ENCODE measurements at regions not wholly inside any gene's neighbourhood (a gene's known extent, or its start where the extent isn't known, plus 50 kb on each side); places are given as distances from the start of the nearest gene placed in this dataset.
A peak's percentile ranks its signal among the peaks of the same experiment; 100 is the strongest.

GRCh38 chr13:69556540-69557196 is 551.0 kb upstream of the ATXN8OS start:
- Histone ChIP-seq H3K9me2 (replicated peaks; ENCODE audit: low read length) (no peaks in the 10 kb centered on the region), H2AFZ (ENCODE audit: low read length) (peak overlapping the region; percentile 22; the same call in 1 of the 2 replicates), H3K36me3 (ENCODE audit: low read depth, low read length) (no peaks in the 10 kb centered on the region), H3K27ac (ENCODE audit: low read length) (no peak overlapping the region), H3K9ac (ENCODE audit: low read length) (no peak overlapping the region), H3K27me3 (ENCODE audit: low read length) (no peaks in the 10 kb centered on the region), H3F3A (ENCODE audit: low read length, unreplicated experiment) (no peaks in the 10 kb centered on the region), H4K20me1 (ENCODE audit: low read length) (no peaks in the 10 kb centered on the region), H3K4me3 (ENCODE audit: low read length) (no peak overlapping the region), H3K9me3 (ENCODE audit: low read length) (no peaks in the 10 kb centered on the region), H3K4me2 (ENCODE audit: low read length) (no peak overlapping the region), H3K4me1 (ENCODE audit: insufficient read depth, low read length) (no peaks in the 10 kb centered on the region), H3K79me2 (ENCODE audit: low read length) (no peaks in the 10 kb centered on the region)
- intact Hi-C loops (cut with micrococcal nuclease), result no loop called here
- no TSS peak for BruUV-seq (replicated peaks)
- TF ChIP-seq EZH2 (IDR thresholded peaks at IDR 0.05; ENCODE audit: low read length, unreplicated experiment) (no peak), CTCF (conservative IDR thresholded peaks at IDR 0.05; ENCODE audit: low read depth, low read length) (no peak; the same call in 1 of the 2 replicates), EZH2phosphoT487 (IDR thresholded peaks at IDR 0.05; ENCODE audit: borderline replicate concordance, low read length) (no peak)
- peak; percentile 73 for ATAC-seq
- DNase-seq, result no peak
- ChIA-PET CTCF (no interaction called here), POLR2A (ENCODE audit: unreplicated experiment) (no interaction called here)

- no peaks in the 10 kb centered on the region for H3K27me3 ChIP-seq (ENCODE audit: low read length)
- H3K4me1 ChIP-seq (ENCODE audit: insufficient read depth, low read length), result no peaks in the 10 kb centered on the region
- no peaks in the 10 kb centered on the region for H3K36me3 ChIP-seq (ENCODE audit: low read depth, low read length)
- no peaks in the 10 kb centered on the region for H4K20me1 ChIP-seq (ENCODE audit: low read length)
- no peak overlapping the region for H3K27ac ChIP-seq (ENCODE audit: low read length)
- DNase-seq (no peak), ATAC-seq (no peak)
- H3K9me3 ChIP-seq (ENCODE audit: low read length), result no peaks in the 10 kb centered on the region
- no peaks in the 10 kb centered on the region for H3F3A ChIP-seq (ENCODE audit: low read length, unreplicated experiment)
- intact Hi-C loops (cut with micrococcal nuclease), result no loop called here
- no peaks in the 10 kb centered on the region for H3K9me2 ChIP-seq (replicated peaks; ENCODE audit: low read length)
- H3K9ac ChIP-seq (ENCODE audit: low read length), result no peak overlapping the region
- H3K4me3 ChIP-seq (ENCODE audit: low read length), result no peak overlapping the region
- H2AFZ ChIP-seq (ENCODE audit: low read length), result no peak overlapping the region
- no TSS peak for BruUV-seq (replicated peaks)
- TF ChIP-seq EZH2 (IDR thresholded peaks at IDR 0.05; ENCODE audit: low read length, unreplicated experiment), result no peak
- no peak for TF ChIP-seq EZH2phosphoT487 (IDR thresholded peaks at IDR 0.05; ENCODE audit: borderline replicate concordance, low read length)
- no peak for TF ChIP-seq CTCF (conservative IDR thresholded peaks at IDR 0.05; ENCODE audit: low read depth, low read length)
- ChIA-PET POLR2A (ENCODE audit: unreplicated experiment) (no interaction called here), CTCF (no interaction called here)
- H3K4me2 ChIP-seq (ENCODE audit: low read length), result no peak overlapping the region
- H3K79me2 ChIP-seq (ENCODE audit: low read length), result no peaks in the 10 kb centered on the region
Observed at GRCh38 chr13:69553976-69554375, 553.6 kb upstream of the ATXN8OS start.

GRCh38 chr13:69551193-69551592 is 556.4 kb upstream of the ATXN8OS start:
- no peaks in the 10 kb centered on the region for H3K9me2 ChIP-seq (replicated peaks; ENCODE audit: low read length)
- no peak for TF ChIP-seq CTCF (conservative IDR thresholded peaks at IDR 0.05; ENCODE audit: low read depth, low read length)
- TF ChIP-seq EZH2phosphoT487 (IDR thresholded peaks at IDR 0.05; ENCODE audit: borderline replicate concordance, low read length), result no peak
- no peak for TF ChIP-seq EZH2 (IDR thresholded peaks at IDR 0.05; ENCODE audit: low read length, unreplicated experiment)
- no peak overlapping the region for H3K27ac ChIP-seq (ENCODE audit: low read length)
- intact Hi-C loops (cut with micrococcal nuclease), result no loop called here
- POLR2A ChIA-PET (ENCODE audit: unreplicated experiment), result no interaction called here
- BruUV-seq (replicated peaks), result no TSS peak
- ATAC-seq (no peak), DNase-seq (no peak)
- no peak overlapping the region for H2AFZ ChIP-seq (ENCODE audit: low read length)
- H3K4me3 ChIP-seq (ENCODE audit: low read length), result no peak overlapping the region
- no peak overlapping the region for H3K9ac ChIP-seq (ENCODE audit: low read length)
- no peak overlapping the region for H3K4me2 ChIP-seq (ENCODE audit: low read length)
- no peaks in the 10 kb centered on the region for H4K20me1 ChIP-seq (ENCODE audit: low read length)
- H3K4me1 ChIP-seq (ENCODE audit: insufficient read depth, low read length), result no peaks in the 10 kb centered on the region
- H3K9me3 ChIP-seq (ENCODE audit: low read length), result no peaks in the 10 kb centered on the region
- H3K27me3 ChIP-seq (ENCODE audit: low read length), result no peaks in the 10 kb centered on the region
- no peaks in the 10 kb centered on the region for H3K79me2 ChIP-seq (ENCODE audit: low read length)
- H3K36me3 ChIP-seq (ENCODE audit: low read depth, low read length), result no peaks in the 10 kb centered on the region
- CTCF ChIA-PET, result no interaction called here
- H3F3A ChIP-seq (ENCODE audit: low read length, unreplicated experiment), result no peaks in the 10 kb centered on the region

Measured in PC-3 (cell line).